CD4-positive, alpha-beta T cell (primary cell): ENCODE measurements at regions not wholly inside any gene's neighbourhood (a gene's known extent, or its start where the extent isn't known, plus 50 kb on each side); places are given as distances from the start of the nearest gene placed in this dataset.
"Not testable (repeated sequence)": the region's sequence is repeated elsewhere in the genome, so short reads cannot be mapped to it uniquely, and the experiment has no call there.

Experiments used
- ATAC-seq: fragments of 200-7000 bp; cut with Tn5 transposase; one replicate; pipeline ENCODE4 v1.10.0; 2022; ENCODE audit warnings: mild to moderate bottlenecking; ENCODE audit not compliant: poor library complexity
- CTCF ChIA-PET: fragments of 350-600 bp; sonication (Branson Sonifier 250); formaldehyde crosslinking; loops from one replicate; lab custom pipeline; 2021; ENCODE audit warnings: antibody characterized with exemption, inconsistent platforms; lab: Charles Lee
- POLR2A ChIA-PET: fragments of 350-600 bp; sonication (Branson Sonifier 250); formaldehyde crosslinking; loops from one replicate; lab custom pipeline; 2021; ENCODE audit warnings: antibody characterized with exemption, inconsistent platforms; lab: Charles Lee
- DNase-seq, 14 experiments: peaks; one replicate each; pipeline ENCODE4 v3.0.0-alpha.2; 2013 to 2020; ENCODE audit warnings: mixed read lengths in 2 of 14
- H3K27ac ChIP-seq, 2 donors: one replicate each; pipeline versions ENCODE4 v1.5.1 to v1.7.0; 2013; ENCODE audit warnings: low read length in 2 of 2, low read depth in 1 of 2, mild to moderate bottlenecking in 1 of 2
- H3K27me3 ChIP-seq, 2 experiments: 1 replicate in 1 of 2; 2 replicates in 1 of 2; pipeline versions ENCODE4 v1.6.1 to v1.7.0; 2013; ENCODE audit warnings: low read length in 2 of 2, control low read depth in 1 of 2, mild to moderate bottlenecking in 1 of 2, moderate library complexity in 1 of 2; ENCODE audit not compliant: insufficient read depth in 2 of 2, control insufficient read depth in 1 of 2
- H3K36me3 ChIP-seq: one replicate; pipeline ENCODE4 v1.6.1; 2013; ENCODE audit warnings: low read length, control low read depth; ENCODE audit not compliant: insufficient read depth
- H3K4me1 ChIP-seq: one replicate; pipeline ENCODE4 v1.6.1; 2013; ENCODE audit warnings: low read length, control low read depth; ENCODE audit not compliant: insufficient read depth
- H3K4me3 ChIP-seq: one replicate; pipeline ENCODE4 v1.5.1; 2013; ENCODE audit warnings: mild to moderate bottlenecking, low read length, moderate library complexity
- H3K9me3 ChIP-seq, 2 experiments: 1 replicate in 1 of 2; 2 replicates in 1 of 2; pipeline versions ENCODE4 v1.6.1 to v1.7.0; 2013; ENCODE audit warnings: low read length in 2 of 2, mild to moderate bottlenecking in 2 of 2, control low read depth in 1 of 2, moderate library complexity in 1 of 2; ENCODE audit not compliant: control insufficient read depth in 1 of 2, insufficient read depth in 1 of 2
- H3K27ac Mint-ChIP-seq: one replicate; pipeline ENCODE4 v1.8.0; 2020; ENCODE audit warnings: mixed read lengths
- H3K27me3 Mint-ChIP-seq: one replicate; pipeline ENCODE4 v1.8.0; 2021; ENCODE audit warnings: mixed read lengths
- H3K36me3 Mint-ChIP-seq: one replicate; pipeline ENCODE4 v1.8.0; 2021; ENCODE audit warnings: low read depth, mixed read lengths
- H3K4me1 Mint-ChIP-seq: one replicate; pipeline ENCODE4 v1.8.0; 2021; ENCODE audit warnings: low read depth, mixed read lengths
- H3K4me3 Mint-ChIP-seq: one replicate; pipeline ENCODE4 v1.8.0; 2020; ENCODE audit warnings: mild to moderate bottlenecking, mixed read lengths
- H3K9me3 Mint-ChIP-seq: one replicate; pipeline ENCODE4 v1.8.0; 2020; ENCODE audit warnings: mixed read lengths
- CTCF ChIP-seq: fragments of 200-600 bp; IDR thresholded peaks from one replicate; pipeline ENCODE4 v1.8.0; 2022; ENCODE audit warnings: antibody characterized with exemption, mild to moderate bottlenecking
- intact Hi-C, 2 experiments: fragments of 100-400 bp; cut with DNase I in 1 of 2; cut with micrococcal nuclease in 1 of 2; formaldehyde crosslinking; loops; one replicate each; pipeline versions ENCODE4 v1.15.1 to v1.9.0; 2023 to 2025; cut with DNase I, micrococcal nuclease

GRCh38 chr2:166758956-166759355 is 129.3 kb upstream of the XIRP2 start:
- no peak overlapping the region for H3K4me3 ChIP-seq
- H3K4me1 ChIP-seq: no peaks in the 10 kb centered on the region
- no peaks in the 10 kb centered on the region for H3K9me3 ChIP-seq
- no peaks in the 10 kb centered on the region for H3K36me3 Mint-ChIP-seq
- no peak for DNase-seq
- CTCF ChIA-PET: no interaction called here
- H3K9me3 Mint-ChIP-seq: no peaks in the 10 kb centered on the region
- no peaks in the 10 kb centered on the region for H3K36me3 ChIP-seq
- H3K27me3 ChIP-seq: no peaks in the 10 kb centered on the region
- H3K27me3 Mint-ChIP-seq: no peaks in the 10 kb centered on the region
- intact Hi-C loops: no loop called here
- no peak for TF ChIP-seq CTCF
- POLR2A ChIA-PET: no interaction called here
- H3K27ac Mint-ChIP-seq: no peak overlapping the region
- ATAC-seq: no peak
- no peak overlapping the region for H3K27ac ChIP-seq
- no peaks in the 10 kb centered on the region for H3K4me1 Mint-ChIP-seq
- no peak overlapping the region for H3K4me3 Mint-ChIP-seq

- H3K9me3 Mint-ChIP-seq: peaks cover 3% of the 10 kb centered on the region
- no peak overlapping the region for H3K27ac ChIP-seq
- intact Hi-C loops: no loop called here
- no peak overlapping the region for H3K4me3 Mint-ChIP-seq
- H3K36me3 ChIP-seq: no peaks in the 10 kb centered on the region
- no peak for TF ChIP-seq CTCF
- CTCF ChIA-PET: no interaction called here
- no peak overlapping the region for H3K27ac Mint-ChIP-seq
- no peak overlapping the region for H3K4me3 ChIP-seq
- ATAC-seq (no peak), DNase-seq (no peak)
- H3K36me3 Mint-ChIP-seq: peaks cover 5% of the 10 kb centered on the region
- no peaks in the 10 kb centered on the region for H3K4me1 ChIP-seq
- H3K9me3 ChIP-seq: peaks cover 0 to 3% of the 10 kb centered on the region in 2 experiments
- no peaks in the 10 kb centered on the region for H3K27me3 Mint-ChIP-seq
- H3K27me3 ChIP-seq: no peaks in the 10 kb centered on the region
- H3K4me1 Mint-ChIP-seq: no peaks in the 10 kb centered on the region
- POLR2A ChIA-PET: no interaction called here
These were observed 137.7 kb upstream of the XIRP2 start for GRCh38 chr2:166750624-166751023.

- H3K36me3 ChIP-seq, DNase-seq, intact Hi-C loops, H3K4me3 ChIP-seq, H3K27me3 ChIP-seq, H3K27ac Mint-ChIP-seq, H3K4me1 ChIP-seq, H3K4me3 Mint-ChIP-seq, ATAC-seq, H3K27me3 Mint-ChIP-seq, POLR2A ChIA-PET, CTCF ChIA-PET, H3K27ac ChIP-seq, H3K4me1 Mint-ChIP-seq: not testable (repeated sequence)
- Mint-ChIP-seq H3K36me3 (peaks cover 29% of the 10 kb centered on the region), H3K9me3 (peaks cover 19% of the 10 kb centered on the region)
- H3K9me3 ChIP-seq: peaks cover 29 to 48% of the 10 kb centered on the region in 2 experiments
These were observed 144.2 kb upstream of the XIRP2 start for GRCh38 chr2:166744117-166744516.

- H3K4me3 ChIP-seq, H3K27ac ChIP-seq, H3K27ac Mint-ChIP-seq, POLR2A ChIA-PET, CTCF ChIA-PET, intact Hi-C loops, H3K4me1 Mint-ChIP-seq, H3K36me3 ChIP-seq, H3K4me1 ChIP-seq, H3K27me3 ChIP-seq, ATAC-seq, H3K27me3 Mint-ChIP-seq, H3K4me3 Mint-ChIP-seq: not testable (repeated sequence)
- DNase-seq: peak in 1 of 14 experiments; percentile 2
- peaks cover 29 to 48% of the 10 kb centered on the region in 2 experiments for H3K9me3 ChIP-seq
- peaks cover 29% of the 10 kb centered on the region for H3K36me3 Mint-ChIP-seq
- peaks cover 19% of the 10 kb centered on the region for H3K9me3 Mint-ChIP-seq
These were observed 144.8 kb upstream of the XIRP2 start for GRCh38 chr2:166743482-166743881.
